ENCODE measurements at regions not wholly inside any gene's neighbourhood (a gene's known extent, or its start where the extent isn't known, plus 50 kb on each side); places are given as distances from the start of the nearest gene placed in this dataset.
A peak's percentile ranks its signal among the peaks of the same experiment; 100 is the strongest.

DNA sequence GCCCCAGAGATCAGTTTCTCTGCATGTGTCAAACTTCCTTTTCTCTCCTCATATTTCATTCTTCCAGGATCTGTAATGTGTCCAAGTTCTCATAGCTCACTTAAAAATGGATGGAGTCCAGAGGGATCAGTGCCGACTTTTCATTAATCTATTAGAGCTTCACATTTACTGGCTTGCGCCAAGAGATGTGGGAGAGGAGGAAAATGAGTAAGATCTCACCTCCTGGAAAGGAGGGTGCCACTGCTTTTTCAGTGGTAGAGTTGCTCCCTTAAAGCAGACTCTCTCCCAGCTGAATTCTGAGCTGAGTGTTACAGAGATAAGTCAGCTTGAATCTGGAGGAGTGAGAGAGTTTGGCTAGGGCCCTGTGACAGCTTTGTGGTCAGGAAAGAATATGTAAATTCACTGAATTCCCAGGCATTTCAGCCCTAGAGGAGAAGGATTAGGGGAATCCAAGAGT is 175.9 kb downstream of the SOX4 start:
- no peak overlapping the region for H3K4me3 ChIP-seq
- intact Hi-C loops (cut with DNase I; ENCODE audit: low total_unique reads): no loop called here
- H3K9me3 ChIP-seq: no peaks in the 10 kb centered on the region
- DNase-seq: no peak
- no peaks in the 10 kb centered on the region for H3K36me3 ChIP-seq
- TF ChIP-seq, protein P1, sequence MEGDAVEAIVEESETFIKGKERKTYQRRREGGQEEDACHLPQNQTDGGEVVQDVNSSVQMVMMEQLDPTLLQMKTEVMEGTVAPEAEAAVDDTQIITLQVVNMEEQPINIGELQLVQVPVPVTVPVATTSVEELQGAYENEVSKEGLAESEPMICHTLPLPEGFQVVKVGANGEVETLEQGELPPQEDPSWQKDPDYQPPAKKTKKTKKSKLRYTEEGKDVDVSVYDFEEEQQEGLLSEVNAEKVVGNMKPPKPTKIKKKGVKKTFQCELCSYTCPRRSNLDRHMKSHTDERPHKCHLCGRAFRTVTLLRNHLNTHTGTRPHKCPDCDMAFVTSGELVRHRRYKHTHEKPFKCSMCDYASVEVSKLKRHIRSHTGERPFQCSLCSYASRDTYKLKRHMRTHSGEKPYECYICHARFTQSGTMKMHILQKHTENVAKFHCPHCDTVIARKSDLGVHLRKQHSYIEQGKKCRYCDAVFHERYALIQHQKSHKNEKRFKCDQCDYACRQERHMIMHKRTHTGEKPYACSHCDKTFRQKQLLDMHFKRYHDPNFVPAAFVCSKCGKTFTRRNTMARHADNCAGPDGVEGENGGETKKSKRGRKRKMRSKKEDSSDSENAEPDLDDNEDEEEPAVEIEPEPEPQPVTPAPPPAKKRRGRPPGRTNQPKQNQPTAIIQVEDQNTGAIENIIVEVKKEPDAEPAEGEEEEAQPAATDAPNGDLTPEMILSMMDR (IDR thresholded peaks at IDR 0.05 in 8 of 11, conservative IDR thresholded peaks at IDR 0.05 in 3 of 11): no peak
- TF ChIP-seq POLR2AphosphoS5 (IDR thresholded peaks at IDR 0.05) (no peak), POLR2A (IDR thresholded peaks at IDR 0.05) (no peak)
- no peaks in the 10 kb centered on the region for H3K4me1 ChIP-seq
- 66 to 82% (median 74%) methylated on average over 2 of the region's 2 CpGs for WGBS, 5 donors
- no peaks in the 10 kb centered on the region for H3K27me3 ChIP-seq (replicated peaks in 1 of 7)
- H3K27ac ChIP-seq: peak overlapping the region in 1 of 8 donors; percentile 5

DNA sequence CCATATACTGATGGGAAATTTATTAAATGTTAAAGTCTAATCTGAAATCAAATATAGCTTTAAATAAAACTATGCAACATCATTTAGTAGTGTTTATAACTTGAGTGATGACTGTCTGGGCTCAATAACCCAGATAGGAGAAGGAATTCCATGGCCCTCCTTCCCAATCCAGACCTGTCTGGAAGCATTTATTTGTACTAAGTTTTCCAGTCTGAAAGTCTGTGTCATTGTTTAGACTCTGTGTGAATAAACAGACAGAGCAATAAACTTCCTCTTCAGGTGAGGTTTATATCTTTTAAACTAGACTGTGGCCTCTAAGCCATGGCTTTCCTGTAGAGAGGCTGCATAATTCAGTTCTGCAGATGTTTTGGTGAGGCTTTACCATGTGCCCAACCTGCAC is 176.4 kb downstream of the SOX4 start:
- H3K27me3 ChIP-seq (replicated peaks in 1 of 7): no peaks in the 10 kb centered on the region
- no peak for DNase-seq
- intact Hi-C loops (cut with DNase I; ENCODE audit: low total_unique reads): no loop called here
- no peak overlapping the region for H3K4me3 ChIP-seq
- H3K4me1 ChIP-seq: no peaks in the 10 kb centered on the region
- H3K27ac ChIP-seq: peak overlapping the region in 1 of 8 donors; percentile 5
- no peaks in the 10 kb centered on the region for H3K9me3 ChIP-seq
- no peaks in the 10 kb centered on the region for H3K36me3 ChIP-seq
- no peak for TF ChIP-seq POLR2A (IDR thresholded peaks at IDR 0.05)
- TF ChIP-seq, protein P1 (IDR thresholded peaks at IDR 0.05 in 8 of 11, conservative IDR thresholded peaks at IDR 0.05 in 3 of 11): no peak
- TF ChIP-seq POLR2AphosphoS5 (IDR thresholded peaks at IDR 0.05): no peak

DNA sequence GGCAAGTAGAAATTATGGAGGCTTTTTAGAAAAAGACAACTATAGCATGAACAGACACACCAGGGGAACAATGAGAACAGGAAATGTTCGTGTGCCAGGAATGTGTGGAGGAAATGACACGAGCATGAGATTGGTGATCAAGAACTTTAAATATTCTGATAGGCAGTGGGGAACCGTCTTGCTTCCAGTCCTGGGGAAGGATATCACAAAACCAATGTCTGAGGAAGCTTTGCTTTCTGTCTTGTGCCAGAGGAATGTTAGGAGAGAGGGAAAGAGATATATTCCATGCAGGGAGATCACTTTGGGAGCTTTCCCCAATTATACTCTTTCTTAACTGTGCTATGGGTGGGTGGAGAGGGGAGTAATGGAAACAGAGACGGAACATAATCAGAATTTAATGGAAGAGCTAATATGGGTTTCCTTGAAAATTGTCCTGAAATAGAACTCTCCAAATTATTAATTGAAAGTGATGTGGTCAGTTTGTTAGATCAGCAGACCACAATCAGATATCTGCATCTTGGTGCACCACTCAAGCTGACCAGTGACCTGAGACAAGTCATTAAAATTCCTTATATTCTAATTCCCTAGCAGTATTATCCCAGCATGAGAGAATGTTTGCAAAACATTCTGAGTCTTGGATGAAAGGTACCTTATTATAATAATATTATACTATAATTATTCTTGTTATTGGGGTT is 178.2 kb downstream of the SOX4 start:
- Histone ChIP-seq H3K4me1 (no peaks in the 10 kb centered on the region), H3K9me3 (no peaks in the 10 kb centered on the region), H3K27ac (no peak overlapping the region), H3K4me3 (no peak overlapping the region), H3K27me3 (replicated peaks in 1 of 7) (no peaks in the 10 kb centered on the region), H3K36me3 (no peaks in the 10 kb centered on the region)
- 39 to 53% (median 41%) methylated on average over 4 of the region's 4 CpGs for WGBS, 5 donors
- TF ChIP-seq POLR2AphosphoS5 (IDR thresholded peaks at IDR 0.05): no peak
- TF ChIP-seq POLR2A (IDR thresholded peaks at IDR 0.05): no peak
- TF ChIP-seq, protein P1 (IDR thresholded peaks at IDR 0.05 in 8 of 11, conservative IDR thresholded peaks at IDR 0.05 in 3 of 11): no peak
- DNase-seq: no peak
- intact Hi-C loops (cut with DNase I; ENCODE audit: low total_unique reads): no loop called here

DNA sequence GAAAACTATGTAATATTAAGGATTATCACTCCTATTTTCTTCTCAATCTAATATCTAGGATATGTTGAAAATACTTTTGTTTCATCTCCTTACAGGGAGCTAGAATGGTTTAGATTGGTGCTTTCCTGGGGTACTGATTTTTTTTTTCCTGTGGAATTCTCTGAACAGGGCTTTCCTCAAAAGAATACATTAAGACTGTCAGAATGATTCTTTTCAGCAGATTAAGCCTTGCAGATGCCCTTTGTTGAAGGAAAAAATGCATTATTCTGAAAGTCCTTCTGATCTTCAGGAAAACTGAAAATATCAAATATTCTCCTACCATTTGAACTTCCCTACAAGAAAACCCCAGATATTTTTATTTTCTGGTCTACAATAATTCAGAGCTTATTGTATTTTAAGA is 178.9 kb downstream of the SOX4 start:
- TF ChIP-seq POLR2AphosphoS5 (IDR thresholded peaks at IDR 0.05): no peak
- no peak for TF ChIP-seq POLR2A (IDR thresholded peaks at IDR 0.05)
- TF ChIP-seq, protein P1 (IDR thresholded peaks at IDR 0.05 in 8 of 11, conservative IDR thresholded peaks at IDR 0.05 in 3 of 11): no peak
- Histone ChIP-seq H3K27me3 (replicated peaks in 1 of 7) (no peaks in the 10 kb centered on the region), H3K36me3 (no peaks in the 10 kb centered on the region), H3K9me3 (no peaks in the 10 kb centered on the region), H3K4me1 (no peaks in the 10 kb centered on the region), H3K4me3 (no peak overlapping the region), H3K27ac (no peak overlapping the region)
- intact Hi-C loops (cut with DNase I; ENCODE audit: low total_unique reads): no loop called here
- no peak for DNase-seq
